Hypothalamus (tissue), 51 donors: ENCODE measurements at regions not wholly inside any gene's neighbourhood (a gene's known extent, or its start where the extent isn't known, plus 50 kb on each side); places are given as distances from the start of the nearest gene placed in this dataset.
A peak's percentile ranks its signal among the peaks of the same experiment; 100 is the strongest.
"Not testable (repeated sequence)": the region's sequence is repeated elsewhere in the genome, so short reads cannot be mapped to it uniquely, and the experiment has no call there.

ENCODE experiments used
- DNase-seq, 51 donors: peaks; one replicate each; lab custom pipeline; 2025; lab: John Stamatoyannopoulos, UW

GRCh38 chr1:200496937-200497336, 87.1 kb upstream of the ZNF281 start:
- no peak for DNase-seq

- no peak for DNase-seq
Observed at GRCh38 chr1:200495901-200496300, 86.1 kb upstream of the ZNF281 start.

DNA sequence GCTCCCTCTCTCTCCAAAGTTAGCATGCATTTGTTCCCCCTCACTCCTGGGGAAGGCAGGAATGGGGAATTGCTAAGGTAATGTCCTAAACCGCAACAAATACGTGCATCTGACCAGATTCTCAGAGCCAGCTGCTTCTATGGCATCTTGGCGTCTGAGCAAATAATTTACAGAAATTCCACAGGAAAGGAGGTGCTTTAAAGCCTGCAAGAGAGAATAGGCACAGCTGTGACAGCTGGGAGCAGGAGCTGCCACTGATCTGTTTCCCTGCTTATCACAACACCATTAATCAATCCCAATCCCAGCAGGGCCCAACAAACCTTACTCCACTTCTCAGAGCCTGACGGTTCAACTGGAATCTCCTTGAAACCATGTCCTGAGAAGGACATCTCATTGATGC, 83.5 kb upstream of the ZNF281 start:
- DNase-seq: no peak

DNA sequence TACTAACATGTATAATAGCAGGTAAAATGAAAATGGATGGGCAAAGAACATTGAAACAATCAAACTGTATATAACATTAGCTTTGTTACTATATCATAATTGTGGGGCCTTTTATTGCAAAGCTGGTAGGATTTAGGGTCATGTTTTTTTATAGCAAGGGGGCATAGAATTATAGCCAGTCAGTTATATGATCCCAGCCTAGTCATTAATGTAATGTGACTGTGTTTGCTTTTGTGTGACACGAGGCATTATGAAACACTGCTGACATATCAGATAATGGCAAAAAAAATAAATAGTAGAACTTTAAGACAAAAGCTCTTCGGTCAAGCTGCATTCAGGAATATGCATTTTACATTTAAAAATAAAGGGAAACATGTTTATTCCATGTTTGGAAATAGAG, 81.3 kb upstream of the ZNF281 start:
- no peak for DNase-seq

DNA sequence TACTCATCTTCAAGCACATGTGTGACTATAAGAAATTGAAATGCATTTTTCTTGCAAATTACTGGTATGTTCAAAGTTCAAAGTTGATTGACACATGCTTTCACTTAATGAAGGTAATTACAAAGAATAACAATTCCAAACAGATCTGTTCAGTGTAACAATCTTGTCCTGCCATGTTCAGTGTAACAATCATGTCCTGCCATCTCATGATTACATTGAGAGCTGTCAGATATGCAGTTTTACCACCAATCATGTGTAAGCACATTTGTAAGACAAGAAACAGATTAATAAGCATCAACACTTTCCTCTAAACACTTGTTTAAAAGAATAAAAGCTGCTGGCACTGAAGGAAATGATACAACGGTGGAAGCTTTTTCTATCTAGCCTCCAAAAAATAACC, 80.3 kb upstream of the ZNF281 start:
- no peak for DNase-seq

GRCh38 chr1:200488375-200489165, 78.7 kb upstream of the ZNF281 start:
- DNase-seq: peak in 27 of 51 donors; percentile 2 to 78 (median 23)

DNA sequence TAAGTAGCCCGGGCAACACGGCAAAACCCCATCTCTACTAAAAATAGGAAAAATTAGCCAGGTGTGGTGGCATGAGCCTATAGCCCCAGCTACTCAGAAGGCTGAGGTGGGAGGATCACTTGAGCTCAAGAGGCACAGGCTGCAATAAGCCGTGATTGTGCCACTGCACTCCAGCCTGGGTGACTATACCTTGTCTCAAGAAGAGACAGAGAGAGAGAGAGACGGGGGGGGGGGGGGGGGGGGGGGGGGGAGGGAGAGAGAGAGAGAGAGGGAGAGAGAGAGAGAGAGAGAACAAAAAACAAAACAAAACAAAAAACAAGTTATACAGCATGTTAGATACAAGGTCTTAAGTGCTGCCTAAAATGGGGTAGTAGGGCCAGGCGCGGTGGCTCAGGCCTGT, 77.8 kb upstream of the ZNF281 start:
- no peak for DNase-seq

DNA sequence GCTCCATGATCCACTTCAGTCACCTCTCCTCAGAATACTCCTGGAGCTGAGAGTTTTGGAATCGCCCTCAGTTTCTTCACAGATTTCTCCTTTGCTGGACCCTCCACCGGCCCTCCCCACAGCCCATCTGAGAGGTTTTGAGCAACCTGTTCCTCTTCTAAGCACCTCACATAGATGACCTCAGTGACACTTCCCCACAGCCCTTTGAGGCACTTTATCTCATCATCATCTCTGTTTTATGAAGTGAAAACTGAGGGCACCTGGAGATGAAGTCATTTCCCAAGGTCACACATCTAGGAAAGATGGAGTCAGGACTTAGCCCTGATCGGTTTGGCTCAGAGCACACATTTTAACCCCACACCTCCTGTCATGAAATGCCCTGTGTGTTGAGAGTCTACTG, 76.8 kb upstream of the ZNF281 start:
- DNase-seq: no peak

DNA sequence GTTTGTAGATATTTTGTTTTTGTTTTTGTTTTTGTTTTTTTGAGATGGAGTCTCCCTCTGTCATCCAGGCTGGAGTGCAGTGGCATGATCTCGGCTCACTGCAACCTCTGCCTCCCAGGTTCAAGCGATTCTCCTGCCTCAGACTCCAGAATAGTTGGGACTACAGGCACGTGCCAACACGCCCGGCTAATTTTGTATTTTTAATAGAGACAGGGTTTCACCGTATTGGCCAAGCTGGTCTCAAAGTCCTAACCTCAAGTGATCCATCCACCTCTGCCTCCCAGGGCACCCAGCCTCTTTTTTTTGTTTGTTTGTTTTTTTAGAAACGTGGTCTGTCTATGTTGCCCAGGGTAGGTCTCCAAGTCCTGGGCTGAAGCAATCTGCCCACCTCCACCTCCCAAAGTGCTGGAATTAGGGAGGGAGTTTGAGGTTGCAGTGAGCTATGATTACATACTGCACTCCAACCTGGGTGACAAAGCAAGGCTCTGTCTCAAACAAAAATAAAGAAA, 74.7 kb upstream of the ZNF281 start:
- not testable (repeated sequence) for DNase-seq

- no peak for DNase-seq
Observed at GRCh38 chr1:200483491-200484143, 73.8 kb upstream of the ZNF281 start.

GRCh38 chr1:200480964-200481363, 71.1 kb upstream of the ZNF281 start:
- DNase-seq: no peak

DNA sequence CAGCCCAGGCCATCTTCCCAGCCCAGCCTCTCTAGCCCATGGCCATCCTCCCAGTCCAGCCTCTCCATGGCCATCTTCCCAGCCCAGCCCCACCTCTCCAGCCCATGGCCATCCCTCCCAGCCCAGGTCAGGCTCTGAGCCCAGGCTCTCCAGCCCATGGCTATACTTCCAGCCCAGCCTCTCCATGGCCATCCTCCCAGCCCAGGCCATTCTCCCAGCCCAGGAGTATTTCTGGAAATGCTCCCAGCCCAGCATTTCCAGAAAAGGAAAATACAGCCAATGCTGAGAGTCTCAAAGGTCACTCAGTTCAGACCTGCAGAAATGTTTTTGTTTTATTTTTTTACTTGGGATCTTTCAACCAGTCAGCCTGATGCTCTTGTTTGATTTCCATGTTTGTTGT, 70.0 kb upstream of the ZNF281 start:
- DNase-seq: no peak

- DNase-seq: no peak
Observed at GRCh38 chr1:200478945-200479558, 69.2 kb upstream of the ZNF281 start.

DNA sequence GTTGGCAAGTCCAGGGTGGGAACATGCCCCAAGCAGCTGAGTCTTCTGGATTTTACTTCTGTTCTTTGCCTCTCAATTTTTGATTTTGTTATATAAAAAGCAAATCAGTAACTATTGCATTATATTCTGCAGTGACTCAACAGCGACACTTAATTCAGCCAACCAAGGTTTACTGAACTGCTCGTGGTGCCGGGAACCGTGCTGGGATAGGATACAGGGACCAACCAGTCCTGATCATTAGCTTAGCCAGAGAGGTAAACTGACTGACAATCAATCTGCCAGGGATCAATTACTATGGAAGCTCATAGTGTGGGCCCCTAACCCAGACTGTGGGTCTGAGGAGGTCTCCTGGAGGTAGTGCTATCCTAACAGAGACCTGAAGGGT, 68.4 kb upstream of the ZNF281 start:
- DNase-seq: no peak

DNA sequence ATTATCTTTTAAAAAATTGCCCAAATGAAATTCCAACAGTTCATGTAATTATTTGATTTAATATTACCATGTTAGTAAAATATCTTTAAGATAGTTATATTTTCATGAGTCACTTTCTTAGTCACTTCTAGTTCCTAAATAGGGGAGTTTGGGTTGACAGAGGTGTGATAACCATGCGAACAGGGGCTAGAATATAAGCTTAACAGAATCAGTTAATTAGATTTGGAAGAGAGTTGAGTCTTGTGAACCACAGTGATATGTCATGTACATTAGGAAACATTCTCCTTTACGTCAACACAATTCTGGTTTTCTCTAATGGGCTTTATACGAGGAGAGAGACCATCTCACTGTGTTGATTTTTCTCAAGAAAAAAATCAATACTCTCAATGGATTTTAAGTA, 64.8 kb upstream of the ZNF281 start:
- DNase-seq: no peak

DNA sequence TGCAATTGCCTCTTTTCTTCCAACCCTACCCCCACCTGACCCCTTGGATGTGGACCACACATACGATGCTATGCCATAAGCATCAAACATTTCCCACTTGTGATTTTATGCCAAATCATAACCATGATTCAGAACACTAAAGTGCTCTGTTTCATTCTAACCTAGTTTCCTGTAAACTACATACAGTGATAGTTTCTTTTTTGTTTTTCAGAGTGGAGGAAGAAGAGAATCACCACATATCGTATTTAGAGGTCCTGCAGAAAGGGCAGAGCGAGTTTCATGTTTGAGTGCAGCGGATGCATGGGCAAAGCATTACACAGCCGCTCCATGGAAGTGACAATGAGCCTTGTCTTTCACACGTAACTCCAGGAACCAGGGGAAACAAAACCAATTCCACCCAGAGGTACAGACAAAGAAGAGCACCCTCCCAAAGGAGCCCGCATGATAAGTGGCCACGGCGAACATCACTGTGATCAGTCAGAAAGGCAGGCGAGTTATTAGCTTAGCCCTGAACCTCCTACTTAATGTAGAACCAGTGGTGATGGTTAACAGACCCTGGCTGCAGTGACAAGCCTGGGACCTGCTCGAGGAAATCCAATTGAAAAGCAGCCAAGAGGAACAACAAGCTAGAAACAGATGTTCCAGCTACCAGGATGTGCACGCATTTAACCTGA, 64.0 kb upstream of the ZNF281 start:
- DNase-seq: no peak

GRCh38 chr1:200471739-200472138, 61.9 kb upstream of the ZNF281 start:
- DNase-seq: no peak

- DNase-seq: no peak
Observed at GRCh38 chr1:200468264-200469001, 58.6 kb upstream of the ZNF281 start.

GRCh38 chr1:200464784-200465400, 55.1 kb upstream of the ZNF281 start:
- no peak for DNase-seq
